HCT116 (cell line): ENCODE measurements at regions not wholly inside any gene's neighbourhood (a gene's known extent, or its start where the extent isn't known, plus 50 kb on each side); places are given as distances from the start of the nearest gene placed in this dataset.

Experiments
- ATAC-seq: fragments of 200-7000 bp; cut with Tn5 transposase; 2 replicates; pipeline ENCODE4 v1.9.1; 2020; ENCODE audit warnings: mild to moderate bottlenecking, moderate library complexity
- BruUV-seq: library from RNA; stranded (reverse); fragments of 400-500 nt; replicated peaks from 2 replicates; lab custom pipeline; 2021; lab: Mats Ljungman, UMichigan
- CTCF ChIA-PET: fragments of 300-600 bp; sonication (Branson Sonifier 250); formaldehyde crosslinking; loops from one replicate; lab custom pipeline; 2021; ENCODE audit warnings: antibody characterized with exemption; lab: Charles Lee
- POLR2A ChIA-PET: fragments of 300-600, 350-600 bp; sonication (Branson Sonifier 250); formaldehyde crosslinking; loops from one replicate; lab custom pipeline; 2021; ENCODE audit warnings: antibody characterized with exemption; lab: Charles Lee
- RAD21 ChIA-PET, 2 experiments: fragments of 300-600 bp; sonication (Branson Sonifier 250); formaldehyde crosslinking; loops; one replicate each; lab custom pipeline; 2023; ENCODE audit warnings: low total read pairs in 2 of 2; ENCODE audit not compliant: uncharacterized antibody in 2 of 2, unreplicated experiment in 2 of 2, low non-redundant PET in 1 of 2; lab: Charles Lee
- DNase-seq: peaks from one replicate; pipeline ENCODE4 v3.0.0-alpha.2; 2010; ENCODE audit warnings: low read depth, low spot score
- H2AFZ ChIP-seq: fragments of 200-600 bp; shearing (Covaris generic), sonication (generic); 2 replicates; pipeline ENCODE4 v1.6.1; 2017; ENCODE audit warnings: low read depth, mixed run types, mixed read lengths, antibody characterized with exemption, low read length; ENCODE audit not compliant: poor library complexity, severe bottlenecking
- H3K27ac ChIP-seq: 2 replicates; pipeline ENCODE4 v1.5.1; 2012; ENCODE audit warnings: low read depth, low read length
- H3K27me3 ChIP-seq: fragments of 200-600 bp; sonication (generic); 2 replicates; pipeline ENCODE4 v1.6.1; 2016; ENCODE audit warnings: mixed run types, low read length, mixed read lengths; ENCODE audit not compliant: insufficient read depth
- H3K36me3 ChIP-seq, 2 experiments: fragments of 200-500 bp in 1 of 2; fragments of 200-600 bp in 1 of 2; sonication (Bioruptor generic) in 1 of 2; sonication (generic) in 1 of 2; 2 replicates each; pipeline versions ENCODE4 v1.5.1 to v1.6.1; 2014 to 2016; ENCODE audit warnings: low read length in 2 of 2, inconsistent platforms in 1 of 2, mixed read lengths in 1 of 2, mixed run types in 1 of 2; ENCODE audit not compliant: insufficient read depth in 2 of 2, control insufficient read depth in 1 of 2
- H3K4me1 ChIP-seq, 2 experiments: fragments of 200-600 bp in 1 of 2; sonication (generic) in 1 of 2; 2 replicates each; pipeline versions ENCODE4 v1.5.1 to v1.6.1; 2012 to 2017; ENCODE audit warnings: low read length in 2 of 2, inconsistent platforms in 1 of 2, mild to moderate bottlenecking in 1 of 2, mixed read lengths in 1 of 2, mixed run types in 1 of 2, moderate library complexity in 1 of 2; ENCODE audit not compliant: insufficient read depth in 2 of 2, control insufficient read depth in 1 of 2
- H3K4me2 ChIP-seq: fragments of 200-600 bp; sonication (generic); 2 replicates; pipeline ENCODE4 v1.6.1; 2017; ENCODE audit warnings: mixed run types, low read length, mixed read lengths
- H3K4me3 ChIP-seq, 2 experiments: fragments of 200-600 bp in 1 of 2; sonication (generic) in 1 of 2; replicated peaks in 1 of 2; 2 replicates each; pipeline ENCODE4 v1.5.1; 2011 to 2016; ENCODE audit warnings: low read length in 2 of 2, control low read depth in 1 of 2, low read depth in 1 of 2, mild to moderate bottlenecking in 1 of 2, mixed read lengths in 1 of 2, mixed run types in 1 of 2
- H3K79me2 ChIP-seq: fragments of 200-600 bp; sonication (generic); 2 replicates; pipeline ENCODE4 v1.6.1; 2017; ENCODE audit warnings: mild to moderate bottlenecking, mixed run types, low read length, moderate library complexity, mixed read lengths; ENCODE audit not compliant: insufficient read depth
- H3K9ac ChIP-seq: fragments of 200-600 bp; sonication (generic); 2 replicates; pipeline ENCODE4 v1.6.1; 2016; ENCODE audit warnings: low read length, mixed read lengths
- H3K9me2 ChIP-seq: fragments of 200-600 bp; sonication (generic), shearing (Covaris generic); 2 replicates; pipeline ENCODE4 v1.6.1; 2017; ENCODE audit warnings: mixed run types, mild to moderate bottlenecking, moderate library complexity; ENCODE audit not compliant: insufficient read depth
- H3K9me3 ChIP-seq, 2 experiments: fragments of 200-500 bp in 1 of 2; fragments of 200-600 bp in 1 of 2; sonication (Bioruptor generic) in 1 of 2; sonication (generic) in 1 of 2; 2 replicates each; pipeline ENCODE4 v1.6.1; 2014 to 2017; ENCODE audit warnings: low read length in 2 of 2, mixed read lengths in 2 of 2, inconsistent platforms in 1 of 2, low read depth in 1 of 2, mild to moderate bottlenecking in 1 of 2, mixed run types in 1 of 2, moderate library complexity in 1 of 2; ENCODE audit not compliant: control insufficient read depth in 1 of 2, insufficient read depth in 1 of 2
- H4K20me1 ChIP-seq: fragments of 200-600 bp; sonication (generic), shearing (Covaris generic); 2 replicates; pipeline ENCODE4 v1.6.1; 2017; ENCODE audit warnings: mixed run types, mild to moderate bottlenecking, moderate library complexity; ENCODE audit not compliant: insufficient read depth
- CEBPB ChIP-seq: IDR thresholded peaks from 2 replicates; pipeline ENCODE4 v1.6.1; 2012; ENCODE audit warnings: low read depth
- CTCF ChIP-seq, 3 experiments: fragments of 200-600 bp in 1 of 3; sonication (generic) in 1 of 3; IDR thresholded peaks in 2 of 3; conservative IDR thresholded peaks in 1 of 3; 2 replicates each; pipeline ENCODE4 v1.5.1; 2012 to 2017; ENCODE audit warnings: low read depth in 2 of 3, low read length in 2 of 3, antibody characterized with exemption in 1 of 3, borderline replicate concordance in 1 of 3, control low read depth in 1 of 3, mild to moderate bottlenecking in 1 of 3, mixed read lengths in 1 of 3, mixed run types in 1 of 3, moderate library complexity in 1 of 3; ENCODE audit not compliant: insufficient read depth in 1 of 3
- EGR1 ChIP-seq: IDR thresholded peaks from 2 replicates; pipeline ENCODE4 v1.6.1; 2012; ENCODE audit warnings: low read depth
- ELF1 ChIP-seq: IDR thresholded peaks from 2 replicates; pipeline ENCODE4 v1.6.1; 2012; ENCODE audit warnings: low read depth, borderline replicate concordance
- FOSL1 ChIP-seq: IDR thresholded peaks from 2 replicates; pipeline ENCODE4 v1.6.1; 2012; ENCODE audit warnings: low read depth
- MAX ChIP-seq: IDR thresholded peaks from 2 replicates; pipeline ENCODE4 v1.6.1; 2012
- POLR2A ChIP-seq: IDR thresholded peaks from 2 replicates; pipeline ENCODE4 v1.7.0; 2011; ENCODE audit warnings: borderline replicate concordance; ENCODE audit not compliant: insufficient read depth, insufficient read length; ENCODE audit errors: extremely low read depth
- POLR2AphosphoS5 ChIP-seq: IDR thresholded peaks from 2 replicates; pipeline ENCODE4 v1.6.1; 2011; ENCODE audit warnings: mild to moderate bottlenecking, low read depth, low read length, moderate library complexity
- REST ChIP-seq: IDR thresholded peaks from 2 replicates; pipeline ENCODE4 v1.6.1; 2012; ENCODE audit warnings: low read depth
- SP1 ChIP-seq: IDR thresholded peaks from 2 replicates; pipeline ENCODE4 v1.6.1; 2012; ENCODE audit warnings: low read depth
- TCF7L2 ChIP-seq: IDR thresholded peaks from 2 replicates; pipeline ENCODE4 v1.7.0; 2011; ENCODE audit warnings: borderline replicate concordance, inconsistent platforms; ENCODE audit not compliant: insufficient read depth, insufficient read length; ENCODE audit errors: extremely low read depth
- ZFX ChIP-seq: fragments of 450-650 bp; IDR thresholded peaks from 2 replicates; pipeline ENCODE4 v1.6.1; 2017
- intact Hi-C: fragments of 100-400 bp; cut with micrococcal nuclease; formaldehyde crosslinking; loops from 2 replicates; pipeline ENCODE4 v1.10.0; 2022

- ChIA-PET RAD21 (no interaction called here), POLR2A (no interaction called here)
- no peak for ATAC-seq
- no peaks in the 10 kb centered on the region for H3K9me3 ChIP-seq
- H3K4me1 ChIP-seq: no peaks in the 10 kb centered on the region
- no peaks in the 10 kb centered on the region for H3K27me3 ChIP-seq
- intact Hi-C loops: no loop called here
- no peak for TF ChIP-seq FOSL1
- no peak for TF ChIP-seq SP1
- TF ChIP-seq POLR2AphosphoS5: no peak
- no peak for TF ChIP-seq EGR1
- TF ChIP-seq CTCF (IDR thresholded peaks at IDR 0.05 in 2 of 3, conservative IDR thresholded peaks at IDR 0.05 in 1 of 3; ENCODE audit: borderline replicate concordance in 1 of 3, insufficient read depth in 1 of 3, low read depth in 2 of 3, low read length in 2 of 3): no peak
- no peak for TF ChIP-seq ZFX
- no peak for TF ChIP-seq TCF7L2
- no peak for TF ChIP-seq POLR2A
- TF ChIP-seq CEBPB: no peak
- TF ChIP-seq REST: no peak
- TF ChIP-seq ELF1: no peak
- no peak for TF ChIP-seq MAX
- TF ChIP-seq, all 23 proteins: peak for 0
- no peaks in the 10 kb centered on the region for H3K9me2 ChIP-seq
- CTCF ChIA-PET: no interaction called here
- no peak overlapping the region for H3K9ac ChIP-seq
- no peaks in the 10 kb centered on the region for H3K79me2 ChIP-seq
- no peaks in the 10 kb centered on the region for H4K20me1 ChIP-seq
- no peak overlapping the region for H3K4me2 ChIP-seq
- H3K27ac ChIP-seq: no peak overlapping the region
- no peak overlapping the region for H3K4me3 ChIP-seq
- H2AFZ ChIP-seq: no peak overlapping the region
- no peaks in the 10 kb centered on the region for H3K36me3 ChIP-seq
- DNase-seq: no peak
- no TSS peak for BruUV-seq
Observed at GRCh38 chr1:221381910-221382623, 359.8 kb downstream of the DUSP10 start.
